Neural cell (in vitro differentiated cells): ENCODE measurements at regions not wholly inside any gene's neighbourhood (a gene's known extent, or its start where the extent isn't known, plus 50 kb on each side); places are given as distances from the start of the nearest gene placed in this dataset.

ENCODE experiments used
- H2AFZ ChIP-seq: fragments of 200-600, 300-800 bp; sonication (generic), shearing (Covaris generic); 2 replicates; pipeline ENCODE4 v1.6.0; 2014; ENCODE audit warnings: low read depth, mild to moderate bottlenecking, antibody characterized with exemption, low read length, moderate library complexity
- H3F3A ChIP-seq: fragments of 200-600 bp; shearing (Covaris generic); 2 replicates; pipeline ENCODE4 v1.6.1; 2016; ENCODE audit warnings: mild to moderate bottlenecking, moderate library complexity, mixed read lengths, antibody characterized with exemption, low read length; ENCODE audit not compliant: insufficient read depth, poor library complexity, severe bottlenecking
- H3K27ac ChIP-seq: fragments of 200-600, 300-800 bp; sonication (generic), shearing (Covaris generic); 2 replicates; pipeline ENCODE4 v1.5.1; 2014; ENCODE audit warnings: mild to moderate bottlenecking, low read length, moderate library complexity
- H3K27me3 ChIP-seq: fragments of 300-800, 200-600 bp; sonication (generic), shearing (Covaris generic); 2 replicates; pipeline ENCODE4 v1.6.0; 2014; ENCODE audit warnings: mild to moderate bottlenecking, low read depth, low read length, moderate library complexity; ENCODE audit not compliant: insufficient read depth
- H3K36me3 ChIP-seq: fragments of 300-800, 200-600 bp; sonication (generic), shearing (Covaris generic); 2 replicates; pipeline ENCODE4 v1.5.1; 2014; ENCODE audit warnings: mild to moderate bottlenecking, antibody characterized with exemption, low read length, moderate library complexity; ENCODE audit not compliant: insufficient read depth
- H3K4me2 ChIP-seq: fragments of 300-800, 200-600 bp; sonication (generic), shearing (Covaris generic); 2 replicates; pipeline ENCODE4 v1.6.0; 2014; ENCODE audit warnings: mild to moderate bottlenecking, low read length
- H3K4me3 ChIP-seq: fragments of 300-800, 200-600 bp; sonication (generic), shearing (Covaris generic); 2 replicates; pipeline ENCODE4 v1.5.1; 2014; ENCODE audit warnings: mild to moderate bottlenecking, low read length, moderate library complexity
- H3K79me2 ChIP-seq: fragments of 200-600 bp; shearing (Covaris generic); replicated peaks from 2 replicates; pipeline ENCODE4 v1.6.0; 2014; ENCODE audit warnings: mild to moderate bottlenecking, low read length, moderate library complexity; ENCODE audit not compliant: insufficient read depth
- H3K9ac ChIP-seq: fragments of 300-800, 200-600 bp; sonication (generic), shearing (Covaris generic); 2 replicates; pipeline ENCODE4 v1.6.1; 2016; ENCODE audit warnings: mild to moderate bottlenecking, low read length, mixed read lengths
- H3K9me2 ChIP-seq: fragments of 200-600 bp; shearing (Covaris generic); 2 replicates; pipeline ENCODE4 v1.6.1; 2016; ENCODE audit warnings: mild to moderate bottlenecking, low read length, mixed read lengths; ENCODE audit not compliant: insufficient read depth
- H3K9me3 ChIP-seq: fragments of 200-600, 300-800 bp; sonication (generic), shearing (Covaris generic); 2 replicates; pipeline ENCODE4 v1.6.1; 2016; ENCODE audit warnings: mild to moderate bottlenecking, mixed run types, low read length, moderate library complexity, mixed read lengths
- H4K20me1 ChIP-seq: fragments of 200-600 bp; shearing (Covaris generic); 2 replicates; pipeline ENCODE4 v1.6.1; 2016; ENCODE audit warnings: mild to moderate bottlenecking, mixed run types; ENCODE audit not compliant: insufficient read depth
- CTCF ChIP-seq: fragments of 450-650 bp; IDR thresholded peaks from 2 replicates; pipeline ENCODE4 v1.5.1; 2014; ENCODE audit warnings: antibody characterized with exemption, mild to moderate bottlenecking, moderate library complexity; ENCODE audit not compliant: poor library complexity, severe bottlenecking
- EP300 ChIP-seq: fragments of 450-650 bp; conservative IDR thresholded peaks from 2 replicates; pipeline ENCODE4 v1.6.1; 2014; ENCODE audit warnings: antibody characterized with exemption, mild to moderate bottlenecking, moderate library complexity; ENCODE audit not compliant: poor library complexity, severe bottlenecking
- EZH2 ChIP-seq: fragments of 200-600, 300-800 bp; shearing (Covaris generic), sonication (generic); IDR thresholded peaks from 2 replicates; pipeline ENCODE4 v1.6.1; 2014; ENCODE audit warnings: antibody characterized with exemption, low read length, borderline replicate concordance, mild to moderate bottlenecking; ENCODE audit not compliant: insufficient read depth, poor library complexity, severe bottlenecking
- MXI1 ChIP-seq: fragments of 450-650 bp; conservative IDR thresholded peaks from 2 replicates; pipeline ENCODE4 v1.6.1; 2014; ENCODE audit warnings: antibody characterized with exemption, mild to moderate bottlenecking; ENCODE audit not compliant: poor library complexity, severe bottlenecking
- POLR2AphosphoS5 ChIP-seq: IDR thresholded peaks from 2 replicates; pipeline ENCODE4 v1.6.1; 2012
- RAD21 ChIP-seq: fragments of 450-650 bp; conservative IDR thresholded peaks from 2 replicates; pipeline ENCODE4 v1.6.1; 2014; ENCODE audit warnings: antibody characterized with exemption, mild to moderate bottlenecking, moderate library complexity
- REST ChIP-seq: IDR thresholded peaks from 2 replicates; pipeline ENCODE4 v1.6.1; 2012; ENCODE audit warnings: borderline replicate concordance
- SMC3 ChIP-seq: fragments of 450-650 bp; conservative IDR thresholded peaks from 2 replicates; pipeline ENCODE4 v1.6.1; 2014; ENCODE audit warnings: antibody characterized with exemption, mild to moderate bottlenecking, moderate library complexity; ENCODE audit not compliant: poor library complexity
- TAF1 ChIP-seq: IDR thresholded peaks from 2 replicates; pipeline ENCODE4 v1.6.1; 2012; ENCODE audit warnings: low read depth

- H4K20me1 ChIP-seq, result no peaks in the 10 kb centered on the region
- no peaks in the 10 kb centered on the region for H3F3A ChIP-seq
- no peak overlapping the region for H2AFZ ChIP-seq
- H3K9me3 ChIP-seq, result no peaks in the 10 kb centered on the region
- H3K9me2 ChIP-seq, result no peaks in the 10 kb centered on the region
- no peak overlapping the region for H3K4me2 ChIP-seq
- H3K27me3 ChIP-seq, result no peaks in the 10 kb centered on the region
- no peak for TF ChIP-seq POLR2AphosphoS5
- no peak for TF ChIP-seq TAF1
- no peak for TF ChIP-seq EZH2
- no peak for TF ChIP-seq REST
- TF ChIP-seq CTCF, result no peak
- no peak for TF ChIP-seq MXI1
- TF ChIP-seq SMC3, result no peak
- no peak for TF ChIP-seq RAD21
- TF ChIP-seq EP300, result no peak
- H3K79me2 ChIP-seq, result no peaks in the 10 kb centered on the region
- no peak overlapping the region for H3K9ac ChIP-seq
- H3K36me3 ChIP-seq, result no peaks in the 10 kb centered on the region
- no peak overlapping the region for H3K4me3 ChIP-seq
- H3K27ac ChIP-seq, result peak overlapping the region; percentile 40
These were observed 406.3 kb downstream of the CADM1 start for GRCh38 chr11:115097796-115098408.

GRCh38 chr11:115100706-115101105 is 403.5 kb downstream of the CADM1 start:
- H3K9me3 ChIP-seq, result no peaks in the 10 kb centered on the region
- no peaks in the 10 kb centered on the region for H3K27me3 ChIP-seq
- H3K4me3 ChIP-seq, result no peak overlapping the region
- no peak overlapping the region for H3K27ac ChIP-seq
- H3K9ac ChIP-seq, result no peak overlapping the region
- H3F3A ChIP-seq, result no peaks in the 10 kb centered on the region
- H3K4me2 ChIP-seq, result no peak overlapping the region
- H2AFZ ChIP-seq, result no peak overlapping the region
- H4K20me1 ChIP-seq, result no peaks in the 10 kb centered on the region
- H3K9me2 ChIP-seq, result no peaks in the 10 kb centered on the region
- no peaks in the 10 kb centered on the region for H3K79me2 ChIP-seq
- H3K36me3 ChIP-seq, result no peaks in the 10 kb centered on the region
- TF ChIP-seq RAD21, result no peak
- TF ChIP-seq EP300, result no peak
- TF ChIP-seq TAF1, result no peak
- TF ChIP-seq REST, result no peak
- TF ChIP-seq EZH2, result no peak
- no peak for TF ChIP-seq CTCF
- TF ChIP-seq MXI1, result no peak
- TF ChIP-seq POLR2AphosphoS5, result no peak
- TF ChIP-seq SMC3, result no peak
